Subcutaneous abdominal adipose tissue (tissue), 5 donors: ENCODE measurements at regions not wholly inside any gene's neighbourhood (a gene's known extent, or its start where the extent isn't known, plus 50 kb on each side); places are given as distances from the start of the nearest gene placed in this dataset.

Experiments
- H3K27ac ChIP-seq: one replicate; pipeline ENCODE4 v1.7.0; 2013; ENCODE audit warnings: low read depth, mild to moderate bottlenecking, inconsistent platforms, low read length, moderate library complexity
- H3K27me3 ChIP-seq, 5 donors: one replicate each; pipeline ENCODE4 v1.7.0; 2013; ENCODE audit warnings: low read length in 5 of 5, inconsistent platforms in 1 of 5; ENCODE audit not compliant: control insufficient read depth in 5 of 5, insufficient read depth in 4 of 5
- H3K36me3 ChIP-seq, 5 donors: one replicate each; pipeline ENCODE4 v1.7.0; 2013; ENCODE audit warnings: low read length in 5 of 5; ENCODE audit not compliant: control insufficient read depth in 5 of 5, insufficient read depth in 5 of 5
- H3K4me1 ChIP-seq, 5 donors: one replicate each; pipeline ENCODE4 v1.7.0; 2013; ENCODE audit warnings: low read length in 5 of 5, mild to moderate bottlenecking in 3 of 5, moderate library complexity in 1 of 5; ENCODE audit not compliant: control insufficient read depth in 5 of 5, insufficient read depth in 5 of 5
- H3K4me3 ChIP-seq, 5 donors: one replicate each; pipeline ENCODE4 v1.7.0; 2013; ENCODE audit warnings: low read length in 5 of 5, low read depth in 1 of 5
- H3K9ac ChIP-seq, 5 donors: one replicate each; pipeline ENCODE4 v1.7.0; 2013; ENCODE audit warnings: low read length in 5 of 5, mild to moderate bottlenecking in 4 of 5, moderate library complexity in 3 of 5
- H3K9me3 ChIP-seq, 5 donors: one replicate each; pipeline ENCODE4 v1.7.0; 2013; ENCODE audit warnings: low read length in 5 of 5; ENCODE audit not compliant: control insufficient read depth in 5 of 5
- donor health status: healthy.
- donor health status: healthy.
- donor health status: healthy.
- donor health status: healthy.
- donor health status: healthy.

DNA sequence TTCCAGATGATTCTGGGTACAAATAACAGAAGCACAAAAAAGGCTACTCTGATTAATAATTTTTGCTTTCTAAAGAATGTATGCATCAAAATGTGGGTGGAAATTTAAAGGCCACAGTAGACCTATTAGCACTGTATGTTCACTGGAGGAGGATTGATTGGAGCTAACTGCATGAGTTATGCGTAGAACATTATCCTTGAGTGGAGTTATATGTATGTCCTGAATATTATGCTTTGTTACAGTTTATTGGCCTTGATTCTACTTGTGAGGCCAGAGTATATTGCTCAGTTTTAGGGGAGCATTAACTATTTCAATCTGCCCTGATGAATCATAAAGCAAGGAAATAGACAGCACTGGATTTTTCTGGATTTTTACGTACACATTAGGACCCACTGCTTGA is 87.9 kb downstream of the CDCA7 start:
- H3K27me3 ChIP-seq: no peaks in the 10 kb centered on the region
- no peaks in the 10 kb centered on the region for H3K4me1 ChIP-seq
- H3K27ac ChIP-seq: no peak overlapping the region
- no peaks in the 10 kb centered on the region for H3K9me3 ChIP-seq
- no peaks in the 10 kb centered on the region for H3K36me3 ChIP-seq
- H3K4me3 ChIP-seq: no peak overlapping the region
- H3K9ac ChIP-seq: no peak overlapping the region

- H3K9me3 ChIP-seq: no peaks in the 10 kb centered on the region
- H3K36me3 ChIP-seq: no peaks in the 10 kb centered on the region
- H3K9ac ChIP-seq: no peak overlapping the region
- no peak overlapping the region for H3K27ac ChIP-seq
- peaks cover 0 to 4% (median 0%) of the 10 kb centered on the region in 5 donors for H3K4me1 ChIP-seq
- H3K27me3 ChIP-seq: no peaks in the 10 kb centered on the region
- H3K4me3 ChIP-seq: no peak overlapping the region
Measured at GRCh38 chr2:173446722-173447121, 92.0 kb downstream of the CDCA7 start.

DNA sequence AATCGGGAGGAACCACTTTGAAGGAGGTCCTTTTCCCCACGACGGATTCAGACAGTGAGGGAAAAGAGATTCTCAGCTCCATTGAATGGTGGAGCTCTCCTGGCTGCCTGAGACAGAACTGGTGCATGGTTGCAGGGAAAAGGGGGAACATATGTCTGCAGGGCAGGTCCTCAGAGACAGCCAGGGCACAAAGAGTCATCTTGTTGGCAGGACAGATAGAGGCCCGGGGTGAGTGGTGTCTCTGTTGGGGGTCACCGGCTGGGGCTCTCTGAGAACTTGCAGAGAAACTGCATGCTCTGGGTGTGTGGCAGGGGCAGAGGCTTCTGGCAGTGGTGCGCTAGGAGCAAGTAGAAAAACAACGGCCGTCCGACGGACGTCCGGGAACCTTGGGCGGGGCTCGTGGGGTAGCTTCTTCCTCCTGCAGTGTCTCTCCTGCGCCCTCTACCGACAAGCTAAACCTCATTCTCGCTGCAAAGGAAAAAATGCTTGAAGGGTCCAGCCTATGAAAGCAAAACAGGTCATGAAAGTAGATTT is 94.3 kb downstream of the CDCA7 start:
- Histone ChIP-seq H3K27ac (no peak overlapping the region), H3K36me3 (no peaks in the 10 kb centered on the region), H3K27me3 (no peaks in the 10 kb centered on the region), H3K4me1 (peaks cover 0 to 4% (median 0%) of the 10 kb centered on the region in 5 donors), H3K9ac (no peak overlapping the region), H3K4me3 (peak overlapping the region; percentile 42 to 62 (median 58)), H3K9me3 (no peaks in the 10 kb centered on the region)

GRCh38 chr2:173451118-173451517 is 96.4 kb downstream of the CDCA7 start:
- no peaks in the 10 kb centered on the region for H3K9me3 ChIP-seq
- H3K36me3 ChIP-seq: no peaks in the 10 kb centered on the region
- peaks cover 0 to 4% (median 0%) of the 10 kb centered on the region in 5 donors for H3K4me1 ChIP-seq
- H3K4me3 ChIP-seq: no peak overlapping the region
- H3K27me3 ChIP-seq: no peaks in the 10 kb centered on the region
- H3K27ac ChIP-seq: no peak overlapping the region
- no peak overlapping the region for H3K9ac ChIP-seq

- H3K9me3 ChIP-seq: no peaks in the 10 kb centered on the region
- no peak overlapping the region for H3K27ac ChIP-seq
- H3K36me3 ChIP-seq: no peaks in the 10 kb centered on the region
- H3K9ac ChIP-seq: no peak overlapping the region
- peaks cover 0 to 4% (median 0%) of the 10 kb centered on the region in 5 donors for H3K4me1 ChIP-seq
- H3K4me3 ChIP-seq: no peak overlapping the region
- H3K27me3 ChIP-seq: no peaks in the 10 kb centered on the region
Measured at GRCh38 chr2:173451941-173452340, 97.3 kb downstream of the CDCA7 start.

DNA sequence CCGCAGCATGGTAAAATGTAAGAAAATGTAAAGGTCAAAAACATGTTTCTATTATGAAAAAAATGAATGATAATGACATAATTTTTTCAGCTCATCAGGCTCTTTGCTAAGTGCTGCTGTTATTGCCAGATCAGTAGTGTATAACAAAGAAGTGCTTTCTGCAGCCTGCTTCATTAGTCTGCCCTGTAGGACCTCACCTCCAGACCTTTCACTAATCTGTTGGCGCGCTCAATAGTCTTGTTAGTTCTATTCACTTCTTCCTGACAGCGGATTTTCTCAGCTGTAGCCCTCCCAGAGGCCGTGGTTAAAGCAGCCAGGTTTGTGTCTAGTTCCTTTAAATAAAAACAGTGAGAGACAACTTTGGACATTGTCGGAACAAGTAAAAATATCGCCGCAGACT is 97.7 kb downstream of the CDCA7 start:
- no peaks in the 10 kb centered on the region for H3K9me3 ChIP-seq
- no peak overlapping the region for H3K4me3 ChIP-seq
- H3K9ac ChIP-seq: no peak overlapping the region
- H3K27ac ChIP-seq: no peak overlapping the region
- H3K36me3 ChIP-seq: no peaks in the 10 kb centered on the region
- peaks cover 0 to 3% (median 1%) of the 10 kb centered on the region in 5 donors for H3K27me3 ChIP-seq
- peaks cover 0 to 4% (median 0%) of the 10 kb centered on the region in 5 donors for H3K4me1 ChIP-seq

DNA sequence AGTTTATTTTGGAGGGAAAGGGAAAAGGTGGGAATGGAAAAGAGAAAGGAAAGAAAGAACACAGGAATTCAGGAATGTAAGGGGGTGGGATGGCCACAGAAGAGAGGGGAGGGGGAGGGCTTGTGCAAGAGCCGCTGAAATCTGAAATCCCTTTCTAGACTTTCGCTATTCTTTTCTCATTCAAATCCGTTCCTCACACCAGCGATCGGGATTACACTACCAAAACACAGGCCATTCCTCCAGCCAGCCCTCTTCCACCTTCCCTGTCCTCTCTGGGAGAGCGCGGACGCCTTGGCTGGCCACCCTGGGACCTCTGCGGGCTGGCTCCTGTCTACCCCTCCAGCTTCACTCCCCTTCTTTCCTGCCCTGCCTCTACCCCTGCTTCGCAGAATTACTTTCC is 102.3 kb downstream of the CDCA7 start:
- Histone ChIP-seq H3K27me3 (peaks cover 0 to 4% (median 2%) of the 10 kb centered on the region in 5 donors), H3K27ac (no peak overlapping the region), H3K4me3 (no peak overlapping the region), H3K4me1 (no peaks in the 10 kb centered on the region), H3K9ac (no peak overlapping the region), H3K36me3 (no peaks in the 10 kb centered on the region), H3K9me3 (no peaks in the 10 kb centered on the region)

GRCh38 chr2:173457366-173457765 is 102.7 kb downstream of the CDCA7 start:
- Histone ChIP-seq H3K36me3 (no peaks in the 10 kb centered on the region), H3K9me3 (no peaks in the 10 kb centered on the region), H3K27ac (no peak overlapping the region), H3K9ac (no peak overlapping the region), H3K4me3 (no peak overlapping the region), H3K27me3 (peaks cover 0 to 6% (median 2%) of the 10 kb centered on the region in 5 donors), H3K4me1 (no peaks in the 10 kb centered on the region)

DNA sequence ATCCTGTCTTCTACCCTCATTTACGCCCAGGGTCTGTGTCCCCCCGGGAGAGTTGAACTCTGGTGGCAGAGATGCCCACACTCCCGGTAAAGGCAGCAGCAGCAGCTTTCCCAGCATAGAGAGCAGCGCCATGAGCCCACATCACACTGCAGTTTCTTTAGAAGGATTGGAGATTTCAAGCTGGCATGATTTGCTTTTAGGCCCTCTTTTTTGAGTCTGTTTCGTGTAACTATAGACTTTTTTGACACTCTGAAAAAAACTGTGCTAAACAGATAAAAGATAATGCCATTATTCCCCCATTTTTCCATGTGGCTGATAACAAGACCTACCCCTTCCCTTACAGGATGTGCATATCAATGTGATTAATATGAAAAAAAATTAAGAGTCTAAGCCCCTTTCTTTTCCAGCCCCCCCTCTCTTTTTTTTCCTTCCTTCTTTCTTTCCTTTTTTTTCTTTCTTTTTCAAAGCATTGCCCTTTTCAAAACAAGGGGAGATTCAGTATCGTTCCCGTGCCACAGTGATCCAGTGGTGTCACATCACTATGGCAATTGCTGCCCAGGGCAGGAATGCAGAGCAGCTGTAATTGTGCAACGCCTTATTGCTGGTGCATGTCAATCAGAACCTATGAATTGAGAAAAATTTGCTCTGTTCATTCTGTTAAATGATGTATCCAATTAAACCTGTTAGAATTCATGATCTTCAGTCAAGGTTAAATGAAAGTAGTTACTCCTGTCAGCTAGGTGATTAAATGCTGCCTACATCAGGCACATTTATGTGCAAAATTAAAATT is 104.5 kb downstream of the CDCA7 start:
- H3K27ac ChIP-seq: no peak overlapping the region
- no peak overlapping the region for H3K9ac ChIP-seq

GRCh38 chr2:173462892-173463840 is 108.5 kb downstream of the CDCA7 start:
- Histone ChIP-seq H3K4me1 (no peaks in the 10 kb centered on the region), H3K27me3 (peaks cover 0 to 6% (median 0%) of the 10 kb centered on the region in 5 donors), H3K36me3 (no peaks in the 10 kb centered on the region), H3K4me3 (no peak overlapping the region), H3K9me3 (no peaks in the 10 kb centered on the region), H3K27ac (no peak overlapping the region), H3K9ac (no peak overlapping the region)

More for the DNA sequence above, 104.5 kb downstream of the CDCA7 start:
- Histone ChIP-seq H3K27me3 (peaks cover 0 to 9% (median 4%) of the 10 kb centered on the region in 5 donors), H3K4me1 (no peaks in the 10 kb centered on the region), H3K9me3 (no peaks in the 10 kb centered on the region), H3K36me3 (no peaks in the 10 kb centered on the region), H3K4me3 (no peak overlapping the region)
